D721Med (cell line): ENCODE measurements at regions not wholly inside any gene's neighbourhood (a gene's known extent, or its start where the extent isn't known, plus 50 kb on each side); places are given as distances from the start of the nearest gene placed in this dataset.

ENCODE experiments used
- DNase-seq: peaks from one replicate; pipeline ENCODE4 v3.0.0; 2011; ENCODE audit warnings: low spot score; ENCODE audit not compliant: insufficient read length
- FAIRE-seq: peaks from 2 replicates; lab custom pipeline; 2011; peaks lifted over from hg19 to GRCh38; lab: Jason Lieb, UNC
- TF ChIP-seq, protein P1 (sequence below): IDR thresholded peaks from 2 replicates; pipeline ENCODE4 v1.5.1; 2012; ENCODE audit warnings: mild to moderate bottlenecking, control low read depth; ENCODE audit not compliant: insufficient read depth; ENCODE audit errors: missing control alignments

DNA sequence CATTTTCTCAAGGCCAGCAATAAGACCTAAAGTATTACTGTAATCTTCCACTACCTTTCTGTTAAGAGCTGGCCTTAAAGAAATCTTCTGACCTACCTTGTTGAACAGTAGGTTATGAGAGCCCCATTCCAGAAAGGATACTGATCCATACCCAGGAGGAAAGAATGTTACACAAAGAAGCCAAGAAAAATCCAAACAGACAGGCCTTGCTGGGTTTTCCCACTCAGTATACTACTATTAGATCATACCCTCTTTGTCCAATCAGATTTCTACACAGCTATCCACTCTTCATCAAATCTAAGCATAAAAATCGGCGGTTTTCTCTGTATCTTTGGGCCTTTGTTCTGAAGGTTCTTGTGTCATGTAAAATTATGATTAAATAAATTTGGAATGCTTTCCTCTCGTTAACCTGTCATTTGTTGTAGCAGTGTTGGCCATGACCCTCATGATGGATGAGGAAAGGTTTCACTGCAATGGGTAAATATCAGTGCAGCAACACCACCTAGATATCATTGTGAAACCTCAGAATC is 292.3 kb downstream of the ANKRD50 start:
- TF ChIP-seq, protein P1, sequence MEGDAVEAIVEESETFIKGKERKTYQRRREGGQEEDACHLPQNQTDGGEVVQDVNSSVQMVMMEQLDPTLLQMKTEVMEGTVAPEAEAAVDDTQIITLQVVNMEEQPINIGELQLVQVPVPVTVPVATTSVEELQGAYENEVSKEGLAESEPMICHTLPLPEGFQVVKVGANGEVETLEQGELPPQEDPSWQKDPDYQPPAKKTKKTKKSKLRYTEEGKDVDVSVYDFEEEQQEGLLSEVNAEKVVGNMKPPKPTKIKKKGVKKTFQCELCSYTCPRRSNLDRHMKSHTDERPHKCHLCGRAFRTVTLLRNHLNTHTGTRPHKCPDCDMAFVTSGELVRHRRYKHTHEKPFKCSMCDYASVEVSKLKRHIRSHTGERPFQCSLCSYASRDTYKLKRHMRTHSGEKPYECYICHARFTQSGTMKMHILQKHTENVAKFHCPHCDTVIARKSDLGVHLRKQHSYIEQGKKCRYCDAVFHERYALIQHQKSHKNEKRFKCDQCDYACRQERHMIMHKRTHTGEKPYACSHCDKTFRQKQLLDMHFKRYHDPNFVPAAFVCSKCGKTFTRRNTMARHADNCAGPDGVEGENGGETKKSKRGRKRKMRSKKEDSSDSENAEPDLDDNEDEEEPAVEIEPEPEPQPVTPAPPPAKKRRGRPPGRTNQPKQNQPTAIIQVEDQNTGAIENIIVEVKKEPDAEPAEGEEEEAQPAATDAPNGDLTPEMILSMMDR, result no peak
- DNase-seq (no peak), FAIRE-seq (no peak)

DNA sequence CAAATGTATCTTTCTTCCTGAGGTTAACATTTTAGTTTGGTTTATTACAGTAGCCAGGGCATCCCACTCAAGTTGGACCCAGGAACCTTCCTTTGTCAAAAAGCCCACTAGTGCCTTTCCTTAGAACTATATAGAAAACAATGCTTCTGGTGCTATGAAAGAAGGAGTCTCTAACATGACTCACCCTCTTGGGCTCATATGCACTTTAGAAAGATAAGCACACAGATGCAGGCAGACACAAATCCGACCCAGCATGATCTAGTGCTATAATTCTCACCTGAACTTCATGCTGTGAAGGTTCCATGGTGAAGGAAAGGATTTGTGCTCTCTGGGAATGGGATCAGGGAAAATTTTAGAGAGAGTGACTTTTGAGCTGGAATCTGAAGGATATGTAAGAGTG is 289.4 kb downstream of the ANKRD50 start:
- TF ChIP-seq, protein P1, result no peak
- FAIRE-seq (no peak), DNase-seq (no peak)

DNA sequence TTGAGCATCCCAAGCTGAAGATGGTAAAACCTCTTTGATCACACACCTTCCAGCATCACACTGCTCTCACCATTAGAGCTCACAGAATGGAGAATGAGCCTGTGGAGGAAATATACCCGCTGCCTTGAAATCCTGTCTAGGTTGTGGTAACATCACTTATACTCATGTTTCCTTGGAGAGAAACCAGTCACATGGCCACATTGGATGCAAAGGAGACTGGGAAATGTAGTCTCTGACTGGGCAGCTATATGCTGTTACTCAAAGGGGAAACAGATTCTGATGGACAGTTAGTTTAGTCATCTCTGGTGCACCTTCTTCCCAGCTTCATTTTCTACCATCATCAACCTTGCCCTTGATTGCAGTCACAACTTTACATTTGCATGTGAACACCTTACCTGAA is 286.3 kb downstream of the ANKRD50 start:
- DNase-seq (no peak), FAIRE-seq (no peak)
- TF ChIP-seq, protein P1, result no peak

DNA sequence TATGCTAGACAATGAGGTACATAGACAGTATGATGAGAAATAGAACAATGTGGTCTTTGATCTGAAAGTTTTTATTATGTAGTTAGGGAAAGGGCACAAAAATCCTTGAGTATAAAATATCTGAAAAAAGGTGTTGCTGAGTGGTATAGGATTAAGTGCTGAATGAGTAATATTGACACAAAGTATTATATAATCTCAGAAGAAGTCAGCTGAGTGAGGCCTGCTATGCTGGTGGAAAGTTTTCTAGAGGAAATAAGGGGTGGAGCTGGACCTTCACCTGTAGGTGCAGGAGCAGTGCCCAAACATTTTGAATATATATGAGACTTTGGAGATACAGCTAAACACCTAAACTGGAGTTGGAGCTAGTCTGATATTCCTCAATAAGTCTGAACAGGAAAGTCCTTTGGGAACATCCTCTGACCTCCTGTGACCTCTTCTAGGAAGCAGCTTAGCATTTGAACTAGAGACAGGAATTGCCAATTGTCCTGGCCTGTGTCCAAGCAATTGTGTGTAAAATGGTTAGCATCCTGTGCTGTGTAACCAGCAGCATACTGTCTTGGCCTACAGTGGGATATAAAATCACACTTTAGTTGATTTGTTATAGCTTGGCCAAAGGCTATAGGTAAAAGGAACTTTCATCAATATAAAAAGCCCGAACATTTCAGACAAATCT is 285.3 kb downstream of the ANKRD50 start:
- TF ChIP-seq, protein P1, result no peak
- FAIRE-seq (no peak), DNase-seq (no peak)

DNA sequence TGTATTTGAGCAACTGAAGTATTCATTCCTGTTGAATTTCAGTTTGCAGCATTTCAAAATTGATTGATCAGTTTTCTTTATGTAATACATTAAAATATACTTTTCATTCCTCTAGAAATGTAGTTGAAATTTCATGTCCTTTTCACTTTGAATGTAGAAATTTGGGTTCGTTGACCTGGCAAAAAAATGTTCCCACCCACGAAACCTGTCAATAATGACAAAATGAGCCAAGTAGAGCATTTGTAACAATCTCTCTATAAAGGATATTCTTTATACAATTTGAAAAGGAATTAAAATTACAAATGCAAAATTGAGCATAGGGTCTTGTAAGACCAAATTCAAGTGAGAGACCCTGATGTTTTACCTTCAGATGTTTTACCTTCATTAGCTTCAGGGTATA is 283.9 kb downstream of the ANKRD50 start:
- FAIRE-seq (no peak), DNase-seq (no peak)
- TF ChIP-seq, protein P1, result no peak

DNA sequence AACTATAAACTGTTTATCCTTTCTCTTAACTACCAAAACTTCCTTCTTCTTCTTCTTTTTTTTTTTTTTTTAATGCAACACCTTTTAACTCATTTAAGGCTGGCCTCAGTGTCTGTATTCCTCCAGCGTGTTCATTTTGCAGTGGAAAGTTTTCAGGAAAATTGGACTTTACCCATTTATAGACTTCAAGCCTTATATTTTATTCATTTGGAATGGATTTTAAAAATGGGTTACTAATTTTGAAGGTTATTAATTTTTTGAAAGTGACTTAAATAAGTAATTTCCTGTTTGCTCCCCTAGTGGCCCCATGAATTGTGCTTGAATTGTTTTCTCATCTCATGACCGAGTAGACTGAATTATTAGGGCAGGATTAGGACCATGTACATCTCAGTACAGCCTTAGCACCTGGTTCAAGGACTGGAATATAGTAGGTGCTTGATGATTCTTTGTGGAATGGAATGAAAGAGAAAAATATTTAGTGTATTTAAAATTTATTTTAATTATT is 282.7 kb downstream of the ANKRD50 start:
- FAIRE-seq (no peak), DNase-seq (no peak)
- TF ChIP-seq, protein P1, result no peak

DNA sequence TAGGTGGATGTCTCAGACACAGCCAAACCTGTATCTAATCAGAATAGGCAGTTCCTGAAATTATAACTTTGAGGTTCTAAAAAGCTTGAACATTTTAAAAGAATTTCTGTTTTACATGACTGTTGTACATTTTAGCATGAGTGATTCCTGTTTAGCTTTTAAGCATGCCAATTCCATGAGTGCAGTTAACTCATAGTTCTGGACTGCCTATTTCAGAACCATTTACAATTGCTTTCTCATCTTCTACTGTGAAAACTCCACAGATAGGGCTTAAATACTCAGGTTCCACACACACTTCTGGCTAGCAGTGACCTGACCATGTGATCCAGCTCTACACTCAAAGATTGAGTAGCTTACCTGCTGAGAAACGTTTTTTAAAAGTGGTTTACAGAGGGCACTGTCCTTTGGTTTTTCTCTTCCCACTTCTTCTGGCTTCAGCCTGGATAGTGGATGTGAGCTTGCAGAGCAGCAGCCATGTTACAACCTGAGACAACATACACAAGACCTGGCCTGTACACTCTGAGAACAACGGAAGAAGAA is 280.8 kb downstream of the ANKRD50 start:
- FAIRE-seq, result peak; percentile 60

More for the DNA sequence above, 280.8 kb downstream of the ANKRD50 start:
- TF ChIP-seq, protein P1, result no peak
- DNase-seq, result no peak
